ENCODE measurements at regions not wholly inside any gene's neighbourhood (a gene's known extent, or its start where the extent isn't known, plus 50 kb on each side); places are given as distances from the start of the nearest gene placed in this dataset.
"Not testable (repeated sequence)": the region's sequence is repeated elsewhere in the genome, so short reads cannot be mapped to it uniquely, and the experiment has no call there.

DNA sequence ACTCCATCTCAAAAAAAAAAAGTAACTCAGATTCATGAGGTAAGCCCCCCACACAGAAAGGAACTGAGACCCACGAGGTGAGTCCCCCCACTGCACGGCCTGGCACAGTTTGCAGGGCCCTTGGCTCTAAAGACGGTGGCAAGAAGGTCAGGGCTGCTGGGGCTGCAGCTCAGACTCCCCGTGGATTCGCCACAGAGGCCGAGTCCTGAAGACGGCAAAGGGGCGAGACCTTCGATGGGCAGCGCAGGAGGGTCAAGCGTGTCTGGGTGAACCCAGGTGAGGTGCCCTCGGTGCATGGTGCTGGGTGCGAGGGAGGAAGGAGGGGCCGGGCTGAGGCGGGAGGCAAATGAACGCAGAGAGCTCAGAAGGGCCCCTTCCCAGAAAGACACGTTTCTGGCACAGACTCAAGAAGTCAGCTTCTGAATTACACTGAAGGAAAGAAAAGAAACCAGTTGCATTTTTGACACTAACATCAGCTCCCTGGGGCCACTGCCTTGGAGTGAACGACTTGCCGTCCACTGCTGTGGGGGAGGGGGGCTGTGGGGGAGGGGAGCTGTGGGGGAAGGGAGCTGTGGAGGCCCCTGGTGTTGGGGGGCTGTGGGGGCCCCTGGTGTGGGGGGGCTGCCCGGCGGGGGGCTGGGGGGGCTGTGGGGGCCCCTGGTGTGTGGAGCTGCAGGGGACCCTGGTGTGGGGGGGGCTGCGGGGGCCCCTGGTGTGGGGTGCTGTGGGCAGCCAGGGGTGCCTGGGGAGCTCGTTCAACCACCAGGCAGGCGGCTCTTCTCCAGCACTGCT is 69.8 kb upstream of the METRNL start:
- Histone ChIP-seq H3K4me1 (peaks cover 5 to 10% of the 10 kb centered on the region in 2 donors), H3K36me3 (peaks cover 0 to 25% of the 10 kb centered on the region in 2 donors), H3K27me3 (no peaks in the 10 kb centered on the region), H3K27ac (no peak overlapping the region), H3K4me3 (no peak overlapping the region), H3K9me3 (no peaks in the 10 kb centered on the region)
- peak in 2 of 4 donors; percentile 49 to 79 for DNase-seq
- intact Hi-C loops (cut with DNase I): no loop called here
- TF ChIP-seq, protein P1, sequence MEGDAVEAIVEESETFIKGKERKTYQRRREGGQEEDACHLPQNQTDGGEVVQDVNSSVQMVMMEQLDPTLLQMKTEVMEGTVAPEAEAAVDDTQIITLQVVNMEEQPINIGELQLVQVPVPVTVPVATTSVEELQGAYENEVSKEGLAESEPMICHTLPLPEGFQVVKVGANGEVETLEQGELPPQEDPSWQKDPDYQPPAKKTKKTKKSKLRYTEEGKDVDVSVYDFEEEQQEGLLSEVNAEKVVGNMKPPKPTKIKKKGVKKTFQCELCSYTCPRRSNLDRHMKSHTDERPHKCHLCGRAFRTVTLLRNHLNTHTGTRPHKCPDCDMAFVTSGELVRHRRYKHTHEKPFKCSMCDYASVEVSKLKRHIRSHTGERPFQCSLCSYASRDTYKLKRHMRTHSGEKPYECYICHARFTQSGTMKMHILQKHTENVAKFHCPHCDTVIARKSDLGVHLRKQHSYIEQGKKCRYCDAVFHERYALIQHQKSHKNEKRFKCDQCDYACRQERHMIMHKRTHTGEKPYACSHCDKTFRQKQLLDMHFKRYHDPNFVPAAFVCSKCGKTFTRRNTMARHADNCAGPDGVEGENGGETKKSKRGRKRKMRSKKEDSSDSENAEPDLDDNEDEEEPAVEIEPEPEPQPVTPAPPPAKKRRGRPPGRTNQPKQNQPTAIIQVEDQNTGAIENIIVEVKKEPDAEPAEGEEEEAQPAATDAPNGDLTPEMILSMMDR (IDR thresholded peaks at IDR 0.05): no peak
- no peak for ATAC-seq

DNA sequence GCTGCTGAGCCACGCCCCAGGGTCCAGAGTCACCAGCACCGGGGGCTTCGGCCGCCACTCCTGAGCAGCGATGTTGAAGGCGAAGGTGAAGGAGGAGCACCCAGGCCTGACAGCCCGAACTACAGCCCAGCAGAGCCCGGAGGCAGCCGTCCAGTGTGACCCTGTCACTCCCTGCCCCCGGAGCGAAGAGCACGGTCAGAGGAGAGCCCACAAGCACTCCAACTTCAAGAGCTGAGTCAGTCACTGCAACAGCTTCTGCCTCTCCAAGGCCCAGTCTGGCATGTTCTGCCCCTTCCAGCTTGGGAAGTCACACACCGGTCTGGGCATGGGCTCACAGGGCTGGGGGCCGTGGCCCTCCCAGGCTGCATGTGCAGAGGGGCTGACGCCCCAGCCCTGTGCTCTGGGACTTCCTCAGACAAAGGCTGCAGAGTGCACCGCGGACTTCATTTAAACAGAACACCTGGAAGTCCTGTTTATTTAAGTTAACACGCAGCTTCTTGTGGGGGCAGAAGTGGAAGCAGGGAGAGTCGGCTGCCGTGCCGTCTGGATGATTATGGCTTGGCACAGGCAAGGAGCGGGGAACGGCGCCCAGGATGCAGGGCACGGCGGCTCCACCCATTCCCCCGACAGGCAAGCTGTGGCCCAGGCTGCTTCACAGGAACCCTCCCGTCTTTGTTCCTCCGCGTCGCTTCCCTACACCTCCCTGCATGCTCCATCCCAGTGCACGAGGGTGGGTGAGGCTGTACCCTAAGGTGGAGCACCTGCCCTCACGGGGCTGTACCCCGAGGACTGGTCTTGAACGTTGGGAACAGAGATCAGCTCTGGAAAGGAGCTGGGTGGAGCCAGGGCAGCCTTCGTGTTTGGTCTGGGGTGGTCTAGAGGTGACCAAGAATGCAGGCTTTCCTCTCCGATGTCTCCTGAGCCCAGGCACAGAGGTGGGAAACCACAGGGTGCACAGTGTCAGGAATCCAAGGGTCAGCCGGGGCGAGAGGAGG is 68.9 kb upstream of the METRNL start:
- no peak overlapping the region for H3K27ac ChIP-seq
- ATAC-seq: peak; percentile 93

DNA sequence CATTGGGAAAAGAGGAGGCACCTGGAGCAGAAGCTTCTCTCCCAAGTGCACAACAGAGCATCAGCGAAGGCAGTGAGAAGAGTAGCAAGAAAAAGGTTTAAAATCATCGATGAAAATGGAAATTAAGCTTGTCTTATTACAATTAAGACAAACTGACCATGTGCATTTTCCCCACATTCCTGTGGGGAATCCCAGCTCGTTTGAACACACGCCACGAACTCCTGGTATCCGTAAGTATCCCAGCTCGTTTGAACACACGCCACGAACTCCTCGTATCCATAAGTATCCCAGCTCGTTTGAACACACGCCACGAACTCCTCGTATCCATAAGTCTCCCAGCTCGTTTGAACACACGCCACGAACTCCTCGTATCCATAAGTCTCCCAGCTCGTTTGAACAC is 67.7 kb upstream of the METRNL start:
- H3K27me3 ChIP-seq; H3K4me1 ChIP-seq; intact Hi-C loops (cut with DNase I); ATAC-seq; H3K4me3 ChIP-seq; H3K27ac ChIP-seq; H3K9me3 ChIP-seq: not testable (repeated sequence)
- peak in 2 of 4 donors; percentile 41 to 51 for DNase-seq
- H3K36me3 ChIP-seq: peaks cover 0 to 11% of the 10 kb centered on the region in 2 donors

More for the DNA sequence above, 68.9 kb upstream of the METRNL start:
- H3K4me1 ChIP-seq: peaks cover 5 to 10% of the 10 kb centered on the region in 2 donors
- H3K9me3 ChIP-seq: no peaks in the 10 kb centered on the region
- peak in 2 of 4 donors; percentile 53 to 72 for DNase-seq
- intact Hi-C loops (cut with DNase I): no loop called here
- H3K4me3 ChIP-seq: no peak overlapping the region
- TF ChIP-seq, protein P1 (IDR thresholded peaks at IDR 0.05): no peak
- no peaks in the 10 kb centered on the region for H3K27me3 ChIP-seq
- H3K36me3 ChIP-seq: peaks cover 0 to 17% of the 10 kb centered on the region in 2 donors

DNA sequence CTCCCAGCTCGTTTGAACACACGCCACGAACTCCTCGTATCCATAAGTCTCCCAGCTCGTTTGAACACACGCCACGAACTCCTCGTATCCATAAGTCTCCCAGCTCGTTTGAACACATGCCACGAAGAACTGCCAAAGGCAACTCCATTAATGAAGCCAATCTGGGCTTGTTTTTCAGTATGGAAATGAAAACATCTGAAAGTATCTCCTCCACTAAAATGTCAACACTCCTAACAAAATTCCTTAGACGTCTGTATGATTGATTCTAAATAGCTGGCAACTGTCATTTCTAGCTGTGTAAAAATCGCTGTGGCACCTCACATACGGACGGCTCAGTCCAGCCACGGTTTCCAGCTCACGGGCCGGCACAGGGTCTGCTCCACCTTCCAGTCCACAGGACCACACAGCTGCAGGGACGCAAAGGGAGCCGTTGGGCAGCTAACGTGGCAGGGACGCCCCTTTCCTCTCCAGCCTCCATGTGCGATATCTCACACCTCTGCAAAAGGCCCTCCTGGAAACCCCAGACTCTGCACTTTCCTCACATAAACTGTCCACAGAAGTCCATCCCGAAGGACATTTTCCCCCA is 67.1 kb upstream of the METRNL start:
- peaks cover 0 to 11% of the 10 kb centered on the region in 2 donors for H3K36me3 ChIP-seq
- intact Hi-C loops (cut with DNase I): no loop called here
- H3K9me3 ChIP-seq: no peaks in the 10 kb centered on the region
- no peak overlapping the region for H3K4me3 ChIP-seq
- H3K4me1 ChIP-seq: peaks cover 5 to 10% of the 10 kb centered on the region in 2 donors
- peak overlapping the region in 1 of 2 donors; percentile 44 for H3K27ac ChIP-seq
- TF ChIP-seq, protein P1 (IDR thresholded peaks at IDR 0.05): no peak
- no peak for ATAC-seq
- peak in 2 of 4 donors; percentile 71 to 75 for DNase-seq
- H3K27me3 ChIP-seq: no peaks in the 10 kb centered on the region
